Liver (tissue), 8 donors: ENCODE measurements at regions not wholly inside any gene's neighbourhood (a gene's known extent, or its start where the extent isn't known, plus 50 kb on each side); places are given as distances from the start of the nearest gene placed in this dataset.

Source experiments
- DNase-seq: peaks from one replicate; pipeline ENCODE4 v3.0.0-alpha.2; 2017; ENCODE audit warnings: low spot score
- H3K27ac ChIP-seq, 2 donors: one replicate each; pipeline ENCODE4 v1.7.0; 2013; ENCODE audit warnings: inconsistent platforms in 2 of 2, low read length in 2 of 2, control low read depth in 1 of 2, low read depth in 1 of 2, mild to moderate bottlenecking in 1 of 2
- H3K27me3 ChIP-seq, 4 donors: one replicate each; pipeline versions ENCODE4 v1.6.1 to v1.7.0; 2013; ENCODE audit warnings: low read length in 3 of 4, inconsistent platforms in 1 of 4, mild to moderate bottlenecking in 1 of 4, moderate library complexity in 1 of 4; ENCODE audit not compliant: control insufficient read depth in 4 of 4, insufficient read depth in 4 of 4
- H3K36me3 ChIP-seq, 4 donors: one replicate each; pipeline versions ENCODE4 v1.6.1 to v1.7.0; 2013; ENCODE audit warnings: low read length in 3 of 4, mild to moderate bottlenecking in 3 of 4, low read depth in 1 of 4, moderate library complexity in 1 of 4; ENCODE audit not compliant: control insufficient read depth in 4 of 4, insufficient read depth in 3 of 4
- H3K4me1 ChIP-seq, 4 donors: one replicate each; pipeline versions ENCODE4 v1.6.1 to v1.7.0; 2013; ENCODE audit warnings: low read length in 3 of 4, mild to moderate bottlenecking in 3 of 4, moderate library complexity in 1 of 4; ENCODE audit not compliant: control insufficient read depth in 4 of 4, insufficient read depth in 4 of 4
- H3K4me3 ChIP-seq, 3 donors: one replicate each; pipeline versions ENCODE4 v1.6.1 to v1.7.0; 2013; ENCODE audit warnings: low read length in 3 of 3, control low read depth in 1 of 3, low read depth in 1 of 3, mild to moderate bottlenecking in 1 of 3
- H3K9ac ChIP-seq, 2 donors: one replicate each; pipeline ENCODE4 v1.7.0; 2013; ENCODE audit warnings: low read length in 2 of 2, mild to moderate bottlenecking in 2 of 2, moderate library complexity in 2 of 2, control low read depth in 1 of 2, low read depth in 1 of 2
- H3K9me3 ChIP-seq, 4 donors: one replicate each; pipeline versions ENCODE4 v1.6.1 to v1.7.0; 2013; ENCODE audit warnings: low read length in 3 of 4; ENCODE audit not compliant: control insufficient read depth in 4 of 4
- ATF3 ChIP-seq: IDR thresholded peaks from 2 replicates; pipeline ENCODE4 v1.6.1; 2016; ENCODE audit warnings: antibody characterized with exemption
- CTCF ChIP-seq: fragments of 150-350 bp; IDR thresholded peaks from 2 replicates; pipeline ENCODE4 v1.5.1; 2017; ENCODE audit warnings: improper control_type of control experiment, low read depth, low read length; ENCODE audit not compliant: missing input control
- EGR1 ChIP-seq, 2 donors: IDR thresholded peaks; 2 replicates each; pipeline ENCODE4 v1.6.1; 2016 to 2018; ENCODE audit warnings: antibody characterized with exemption in 2 of 2, low read depth in 2 of 2
- FOXA1 ChIP-seq: IDR thresholded peaks from 2 replicates; pipeline ENCODE4 v1.6.1; 2016; ENCODE audit warnings: antibody characterized with exemption
- FOXA2 ChIP-seq: IDR thresholded peaks from 2 replicates; pipeline ENCODE4 v1.6.1; 2016; ENCODE audit warnings: antibody characterized with exemption
- GABPA ChIP-seq, 2 donors: IDR thresholded peaks in 1 of 2; conservative IDR thresholded peaks in 1 of 2; 2 replicates each; pipeline ENCODE4 v1.6.1; 2016; ENCODE audit warnings: antibody characterized with exemption in 2 of 2, mild to moderate bottlenecking in 1 of 2, moderate library complexity in 1 of 2
- HNF4G ChIP-seq: IDR thresholded peaks from 2 replicates; pipeline ENCODE4 v1.6.1; 2016; ENCODE audit warnings: antibody characterized with exemption
- JUND ChIP-seq, 2 donors: IDR thresholded peaks; 2 replicates each; pipeline ENCODE4 v1.6.1; 2016; ENCODE audit warnings: antibody characterized with exemption in 2 of 2
- MAX ChIP-seq: IDR thresholded peaks from 2 replicates; pipeline ENCODE4 v1.6.1; 2016; ENCODE audit warnings: antibody characterized with exemption
- NR2F2 ChIP-seq: IDR thresholded peaks from 2 replicates; pipeline ENCODE4 v1.6.1; 2016; ENCODE audit warnings: antibody characterized with exemption
- RAD21 ChIP-seq, 2 donors: IDR thresholded peaks; 2 replicates each; pipeline ENCODE4 v1.6.1; 2016; ENCODE audit warnings: antibody characterized with exemption in 2 of 2, mild to moderate bottlenecking in 2 of 2
- REST ChIP-seq: IDR thresholded peaks from 2 replicates; pipeline ENCODE4 v1.6.1; 2016; ENCODE audit warnings: antibody characterized with exemption, mild to moderate bottlenecking
- RXRA ChIP-seq, 2 donors: IDR thresholded peaks; 2 replicates each; pipeline ENCODE4 v1.6.1; 2017 to 2018; ENCODE audit warnings: antibody characterized with exemption in 2 of 2, mild to moderate bottlenecking in 1 of 2
- SP1 ChIP-seq: IDR thresholded peaks from 2 replicates; pipeline ENCODE4 v1.6.1; 2018; ENCODE audit warnings: antibody characterized with exemption, mild to moderate bottlenecking
- TAF1 ChIP-seq: conservative IDR thresholded peaks from 2 replicates; pipeline ENCODE4 v1.6.1; 2016; ENCODE audit warnings: antibody characterized with exemption, mild to moderate bottlenecking
- YY1 ChIP-seq: IDR thresholded peaks from 2 replicates; pipeline ENCODE4 v1.6.1; 2016; ENCODE audit warnings: antibody characterized with exemption, mild to moderate bottlenecking
- ZBTB33 ChIP-seq: IDR thresholded peaks from 2 replicates; pipeline ENCODE4 v1.6.1; 2016; ENCODE audit warnings: antibody characterized with exemption
- WGBS: extraction: QIAGEN DNeasy Blood & Tissue Kit; methylation state at CpG from one replicate; pipeline ENCODE4 v1.1.7; 2013; 5-methylcytosine and 5-hydroxymethylcytosine counted together
- donor health status: healthy.
- donor health status: healthy.
- donor health status: healthy.
- donor health status: healthy.
- donor health status: healthy.

- TF ChIP-seq ZBTB33 (no peak), FOXA2 (no peak), RXRA (IDR thresholded peaks at IDR 0.05) (no peak), HNF4G (no peak)
Observed at GRCh38 chr10:130985158-130985753, 326.3 kb downstream of the TCERG1L start (continued).

GRCh38 chr10:130986846-130987245 is 324.7 kb downstream of the TCERG1L start:
- H3K27ac ChIP-seq = no peak overlapping the region
- no peak overlapping the region for H3K9ac ChIP-seq
- TF ChIP-seq NR2F2 = no peak
- no peak for TF ChIP-seq CTCF
- TF ChIP-seq YY1 = no peak
- TF ChIP-seq JUND (IDR thresholded peaks at IDR 0.05) = no peak
- TF ChIP-seq ZBTB33 = no peak
- no peak for TF ChIP-seq REST
- no peak for TF ChIP-seq EGR1 (IDR thresholded peaks at IDR 0.05; ENCODE audit: low read depth in 2 of 2)
- no peak for TF ChIP-seq GABPA (IDR thresholded peaks at IDR 0.05 in 1 of 2, conservative IDR thresholded peaks at IDR 0.05 in 1 of 2)
- no peak for TF ChIP-seq SP1
- no peak for TF ChIP-seq HNF4G
- no peak for TF ChIP-seq FOXA2
- TF ChIP-seq RXRA (IDR thresholded peaks at IDR 0.05) = no peak
- TF ChIP-seq RAD21 (IDR thresholded peaks at IDR 0.05) = no peak
- no peak for TF ChIP-seq FOXA1
- no peak for TF ChIP-seq ATF3
- no peak for TF ChIP-seq TAF1
- no peak for TF ChIP-seq MAX
- H3K4me3 ChIP-seq = no peak overlapping the region
- H3K9me3 ChIP-seq = no peaks in the 10 kb centered on the region
- DNase-seq = no peak
- no peaks in the 10 kb centered on the region for H3K4me1 ChIP-seq
- WGBS = 79% methylated on average over 4 of the region's 4 CpGs
- H3K36me3 ChIP-seq = no peaks in the 10 kb centered on the region
- peaks cover 0 to 8% (median 0%) of the 10 kb centered on the region in 4 donors for H3K27me3 ChIP-seq
